GM19463 (cell line): ENCODE measurements at regions not wholly inside any gene's neighbourhood (a gene's known extent, or its start where the extent isn't known, plus 50 kb on each side); places are given as distances from the start of the nearest gene placed in this dataset.
"Not testable (repeated sequence)": the region's sequence is repeated elsewhere in the genome, so short reads cannot be mapped to it uniquely, and the experiment has no call there.

Source experiments
- ATAC-seq: cut with Tn5 transposase; IDR thresholded peaks from one replicate; pipeline ENCODE4 v1.9.1; 2021; ENCODE audit warnings: mild to moderate bottlenecking, moderate library complexity; ENCODE audit not compliant: unreplicated experiment

GRCh38 chr2:34875091-34875745 is 1276.1 kb upstream of the FAM98A start:
- no peak for ATAC-seq

- ATAC-seq = no peak
Observed at GRCh38 chr2:34853646-34854045, 1254.5 kb upstream of the FAM98A start.

GRCh38 chr2:34851804-34852203 is 1252.7 kb upstream of the FAM98A start:
- no peak for ATAC-seq

GRCh38 chr2:34849827-34850226 is 1250.7 kb upstream of the FAM98A start:
- no peak for ATAC-seq

GRCh38 chr2:34848691-34849090 is 1249.6 kb upstream of the FAM98A start:
- no peak for ATAC-seq

- no peak for ATAC-seq
Observed at GRCh38 chr2:34848132-34848531, 1249.0 kb upstream of the FAM98A start.

- no peak for ATAC-seq
Observed at GRCh38 chr2:34844629-34845028, 1245.5 kb upstream of the FAM98A start.

- ATAC-seq = no peak
Observed at GRCh38 chr2:34838408-34838807, 1239.3 kb upstream of the FAM98A start.

- ATAC-seq = no peak
Observed at GRCh38 chr2:34836361-34836760, 1237.3 kb upstream of the FAM98A start.

- no peak for ATAC-seq
Observed at GRCh38 chr2:34831096-34831495, 1232.0 kb upstream of the FAM98A start.

GRCh38 chr2:34828481-34828880 is 1229.4 kb upstream of the FAM98A start:
- no peak for ATAC-seq

- ATAC-seq = no peak
Observed at GRCh38 chr2:34827398-34827797, 1228.3 kb upstream of the FAM98A start.

GRCh38 chr2:34825686-34826085 is 1226.6 kb upstream of the FAM98A start:
- no peak for ATAC-seq

- no peak for ATAC-seq
Observed at GRCh38 chr2:34822616-34823015, 1223.5 kb upstream of the FAM98A start.

GRCh38 chr2:34815052-34815741 is 1216.1 kb upstream of the FAM98A start:
- no peak for ATAC-seq

GRCh38 chr2:34810456-34810855 is 1211.4 kb upstream of the FAM98A start:
- no peak for ATAC-seq

GRCh38 chr2:34808426-34808825 is 1209.3 kb upstream of the FAM98A start:
- ATAC-seq = no peak

- no peak for ATAC-seq
Observed at GRCh38 chr2:34806891-34807290, 1207.8 kb upstream of the FAM98A start.

- ATAC-seq = no peak
Observed at GRCh38 chr2:34806396-34806795, 1207.3 kb upstream of the FAM98A start.

- no peak for ATAC-seq
Observed at GRCh38 chr2:34799556-34799955, 1200.5 kb upstream of the FAM98A start.

- ATAC-seq = not testable (repeated sequence)
Observed at GRCh38 chr2:34795586-34795985, 1196.5 kb upstream of the FAM98A start.

- no peak for ATAC-seq
Observed at GRCh38 chr2:34789169-34789568, 1190.1 kb upstream of the FAM98A start.

GRCh38 chr2:34787341-34787740 is 1188.2 kb upstream of the FAM98A start:
- ATAC-seq = no peak
